RPMI8226 (cell line): ENCODE measurements at regions not wholly inside any gene's neighbourhood (a gene's known extent, or its start where the extent isn't known, plus 50 kb on each side); places are given as distances from the start of the nearest gene placed in this dataset.
"Not testable (repeated sequence)": the region's sequence is repeated elsewhere in the genome, so short reads cannot be mapped to it uniquely, and the experiment has no call there.

Experiments used
- DNase-seq: peaks from one replicate; pipeline ENCODE4 v3.0.0-alpha.2; 2015

- DNase-seq = not testable (repeated sequence)
Observed at GRCh38 chr5:11392-11791, 80.6 kb upstream of the PLEKHG4B start.

GRCh38 chr5:11898-12297 lies 80.1 kb upstream of the PLEKHG4B start:
- no peak for DNase-seq

- DNase-seq = no peak
Observed at GRCh38 chr5:13234-13633, 78.7 kb upstream of the PLEKHG4B start.

GRCh38 chr5:14676-15075 lies 77.3 kb upstream of the PLEKHG4B start:
- not testable (repeated sequence) for DNase-seq

GRCh38 chr5:20276-20675 lies 71.7 kb upstream of the PLEKHG4B start:
- not testable (repeated sequence) for DNase-seq

GRCh38 chr5:21654-22233 lies 70.2 kb upstream of the PLEKHG4B start:
- peak; percentile 81 for DNase-seq

GRCh38 chr5:23907-24306 lies 68.1 kb upstream of the PLEKHG4B start:
- not testable (repeated sequence) for DNase-seq

GRCh38 chr5:25067-25466 lies 66.9 kb upstream of the PLEKHG4B start:
- not testable (repeated sequence) for DNase-seq

GRCh38 chr5:30131-30530 lies 61.8 kb upstream of the PLEKHG4B start:
- peak; percentile 71 for DNase-seq

GRCh38 chr5:30556-30955 lies 61.4 kb upstream of the PLEKHG4B start:
- peak; percentile 39 for DNase-seq

- no peak for DNase-seq
Observed at GRCh38 chr5:32165-32564, 59.8 kb upstream of the PLEKHG4B start.

- not testable (repeated sequence) for DNase-seq
Observed at GRCh38 chr5:35521-35920, 56.4 kb upstream of the PLEKHG4B start.

- not testable (repeated sequence) for DNase-seq
Observed at GRCh38 chr5:37207-37606, 54.8 kb upstream of the PLEKHG4B start.

GRCh38 chr5:39979-40583 lies 51.9 kb upstream of the PLEKHG4B start:
- DNase-seq = no peak
